GM21825 (cell line): ENCODE measurements at regions not wholly inside any gene's neighbourhood (a gene's known extent, or its start where the extent isn't known, plus 50 kb on each side); places are given as distances from the start of the nearest gene placed in this dataset.
"Not testable (repeated sequence)": the region's sequence is repeated elsewhere in the genome, so short reads cannot be mapped to it uniquely, and the experiment has no call there.

ENCODE experiments used
- ATAC-seq: cut with Tn5 transposase; IDR thresholded peaks from one replicate; pipeline ENCODE4 v1.9.1; 2021; ENCODE audit warnings: mild to moderate bottlenecking, moderate library complexity; ENCODE audit not compliant: unreplicated experiment

- ATAC-seq, result no peak
Observed at GRCh38 chr2:236909802-236910201, 175.9 kb upstream of the COPS8 start.

GRCh38 chr2:236910781-236911495, 174.8 kb upstream of the COPS8 start:
- ATAC-seq, result no peak

GRCh38 chr2:236912326-236913120, 173.2 kb upstream of the COPS8 start:
- no peak for ATAC-seq

- no peak for ATAC-seq
Observed at GRCh38 chr2:236915186-236915585, 170.5 kb upstream of the COPS8 start.

GRCh38 chr2:236915726-236916125, 170.0 kb upstream of the COPS8 start:
- ATAC-seq, result no peak

GRCh38 chr2:236916181-236916580, 169.5 kb upstream of the COPS8 start:
- no peak for ATAC-seq

- no peak for ATAC-seq
Observed at GRCh38 chr2:236916651-236917050, 169.0 kb upstream of the COPS8 start.

GRCh38 chr2:236917164-236917563, 168.5 kb upstream of the COPS8 start:
- no peak for ATAC-seq

DNA sequence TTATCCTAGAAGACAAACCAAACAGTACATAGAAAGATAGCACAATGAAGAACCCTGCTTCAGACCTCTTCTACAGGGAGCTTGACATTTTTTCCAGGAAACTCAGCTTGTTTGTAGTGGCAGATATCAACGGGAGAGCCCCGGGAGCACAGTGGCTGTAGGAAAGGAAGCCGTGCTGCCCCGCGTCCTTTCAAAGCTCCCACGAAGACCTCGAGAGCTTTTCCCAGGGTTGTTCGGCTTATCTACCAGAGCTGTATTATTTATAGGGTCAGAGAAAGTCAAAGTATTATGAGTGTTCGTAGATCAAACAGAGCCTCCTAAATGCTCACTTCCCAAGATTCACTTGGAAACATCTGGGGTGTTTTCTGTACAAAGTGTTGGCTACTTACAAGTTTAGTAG, 167.1 kb upstream of the COPS8 start:
- no peak for ATAC-seq

- no peak for ATAC-seq
Observed at GRCh38 chr2:236919209-236919608, 166.5 kb upstream of the COPS8 start.

DNA sequence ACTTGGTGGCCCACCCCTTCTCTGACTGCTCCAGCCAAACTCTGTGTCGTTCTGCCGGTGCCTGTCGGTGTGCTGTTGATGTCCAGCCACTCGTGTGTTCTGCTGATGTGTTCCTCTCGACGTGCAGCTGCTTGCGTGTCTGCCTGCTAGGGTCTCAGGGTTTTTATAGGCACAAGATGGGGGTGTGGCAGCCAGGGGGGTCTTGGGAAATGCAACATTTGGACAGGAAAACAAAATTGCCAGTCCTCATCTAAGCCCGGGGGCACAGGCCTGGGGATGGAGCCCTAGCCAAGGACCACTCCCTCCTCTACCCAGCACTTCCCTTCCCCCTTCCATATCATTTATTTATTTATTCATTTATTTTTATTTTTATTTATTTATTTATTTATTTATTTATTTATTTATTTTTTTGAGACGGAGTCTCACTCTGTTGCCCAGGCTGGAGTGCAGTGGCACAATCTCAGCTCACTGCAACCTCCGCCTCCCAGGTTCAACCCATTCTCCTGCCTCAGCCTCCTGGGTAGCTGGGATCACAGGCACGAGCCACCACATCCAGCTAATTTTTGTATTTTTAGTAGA, 165.8 kb upstream of the COPS8 start:
- ATAC-seq, result not testable (repeated sequence)

- no peak for ATAC-seq
Observed at GRCh38 chr2:236922061-236922460, 163.6 kb upstream of the COPS8 start.

DNA sequence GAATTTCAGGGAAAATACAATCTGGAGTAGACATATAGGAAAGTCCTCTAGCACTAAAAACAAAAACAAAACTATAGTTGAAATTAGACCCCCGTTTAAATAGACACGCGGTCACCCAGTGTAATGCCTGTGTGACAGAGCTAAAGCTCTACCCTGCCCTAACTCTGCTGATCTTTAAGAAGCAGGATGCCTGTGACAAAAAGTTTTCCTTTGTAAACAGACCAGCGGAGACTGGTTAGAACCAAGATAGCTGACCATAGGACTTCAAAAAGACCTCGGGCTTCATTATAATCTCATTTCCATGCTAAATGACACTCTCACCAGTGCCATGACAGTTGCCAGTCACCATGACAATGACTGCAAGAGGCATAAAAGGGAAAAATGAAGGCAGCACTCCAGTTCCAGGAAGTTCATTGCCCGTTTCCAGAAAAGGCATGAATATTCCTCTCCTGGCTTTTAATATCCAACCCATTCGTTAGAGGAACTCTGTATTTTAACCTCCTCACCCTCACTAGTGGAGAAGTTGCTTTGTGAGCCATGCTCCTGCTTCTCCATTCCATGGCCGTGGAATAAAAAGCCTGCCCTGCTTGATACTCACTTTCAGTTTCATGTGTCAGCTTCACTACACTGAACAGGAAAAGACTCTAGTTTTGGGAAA, 157.2 kb upstream of the COPS8 start:
- ATAC-seq, result no peak

DNA sequence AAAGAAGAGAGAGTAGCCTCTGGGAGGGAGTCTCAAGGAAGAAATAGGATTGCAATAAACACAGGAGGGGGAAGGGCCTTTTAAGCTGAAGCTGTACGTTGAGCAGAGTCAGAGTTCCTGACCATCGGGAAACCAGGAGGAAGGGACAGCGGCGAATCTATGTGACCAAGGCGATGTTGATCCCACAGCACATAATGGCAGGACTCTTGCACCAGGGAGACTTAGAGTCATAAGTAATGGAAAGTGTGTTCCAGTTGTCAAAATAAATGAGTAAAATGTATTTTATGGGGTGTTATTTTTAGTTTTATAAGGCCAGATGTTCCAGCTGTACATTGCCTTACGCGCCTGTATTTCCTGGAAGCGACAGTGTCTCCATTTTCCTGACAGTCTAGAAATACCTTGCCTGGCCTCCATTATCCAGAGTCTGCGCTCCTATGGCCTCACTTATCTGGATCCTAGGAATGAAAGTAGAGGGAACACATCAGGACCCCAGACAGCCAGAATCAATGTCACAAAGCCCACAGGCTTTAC, 152.8 kb upstream of the COPS8 start:
- ATAC-seq, result no peak

GRCh38 chr2:236934166-236934565, 151.5 kb upstream of the COPS8 start:
- ATAC-seq, result no peak

- ATAC-seq, result no peak
Observed at GRCh38 chr2:236934656-236935055, 151.0 kb upstream of the COPS8 start.

DNA sequence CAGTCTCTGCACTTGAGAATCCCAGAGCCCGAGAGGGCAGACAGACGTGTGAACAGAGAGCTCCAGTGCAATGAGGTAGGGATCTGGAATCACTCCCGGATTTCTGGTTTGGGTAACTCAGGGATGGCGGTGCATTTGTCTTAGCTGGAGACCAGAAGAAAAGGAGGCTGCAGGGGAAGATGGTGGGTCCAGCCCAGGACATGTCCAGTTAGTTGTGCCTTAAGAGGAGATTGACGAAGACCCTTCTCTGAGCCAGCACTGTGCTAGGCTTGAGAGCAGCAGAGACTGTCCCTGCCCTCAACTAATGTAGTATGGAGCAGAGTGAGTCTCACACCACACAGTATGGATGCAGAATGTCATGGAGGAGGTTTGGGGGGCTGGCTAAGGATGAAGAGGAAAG, 150.6 kb upstream of the COPS8 start:
- ATAC-seq, result no peak

DNA sequence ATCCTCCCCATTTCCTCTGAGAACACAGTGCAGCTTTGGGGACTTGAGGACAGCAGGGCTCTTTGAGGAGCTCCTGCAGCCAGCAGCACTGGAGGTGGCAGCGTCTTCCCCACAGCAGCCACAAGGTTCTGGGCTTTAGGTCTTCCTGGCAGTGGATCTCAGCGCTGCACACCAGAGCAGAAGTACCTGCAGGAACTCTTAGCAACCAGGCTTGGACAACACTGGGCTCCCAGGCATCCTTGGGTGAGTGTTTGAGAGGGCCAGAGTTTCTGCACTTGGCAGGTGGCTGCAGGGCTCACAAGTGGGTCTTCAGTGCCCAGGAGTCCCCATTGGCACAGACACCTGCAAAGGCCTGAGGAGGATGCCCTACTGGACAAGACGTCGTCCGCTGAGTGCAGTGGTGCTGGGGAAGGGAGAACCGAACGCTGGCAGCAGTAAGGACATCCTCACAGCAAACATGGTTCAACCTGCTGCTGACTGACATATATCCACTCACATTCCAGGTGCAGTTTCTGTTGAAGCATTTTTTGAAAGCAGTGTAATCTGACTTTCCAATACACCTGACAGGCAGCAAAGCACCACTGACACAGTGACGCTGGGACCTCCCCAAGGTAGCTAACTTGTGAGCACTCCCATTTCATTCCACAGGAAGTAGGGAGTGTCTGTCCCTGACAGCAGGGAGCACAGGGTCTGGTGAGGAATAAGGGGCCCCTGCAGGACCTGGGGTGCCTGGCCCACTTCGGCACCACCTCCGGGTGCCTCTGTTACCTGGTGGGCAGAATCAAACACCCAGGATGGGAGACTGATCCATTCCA, 149.9 kb upstream of the COPS8 start:
- ATAC-seq, result no peak

DNA sequence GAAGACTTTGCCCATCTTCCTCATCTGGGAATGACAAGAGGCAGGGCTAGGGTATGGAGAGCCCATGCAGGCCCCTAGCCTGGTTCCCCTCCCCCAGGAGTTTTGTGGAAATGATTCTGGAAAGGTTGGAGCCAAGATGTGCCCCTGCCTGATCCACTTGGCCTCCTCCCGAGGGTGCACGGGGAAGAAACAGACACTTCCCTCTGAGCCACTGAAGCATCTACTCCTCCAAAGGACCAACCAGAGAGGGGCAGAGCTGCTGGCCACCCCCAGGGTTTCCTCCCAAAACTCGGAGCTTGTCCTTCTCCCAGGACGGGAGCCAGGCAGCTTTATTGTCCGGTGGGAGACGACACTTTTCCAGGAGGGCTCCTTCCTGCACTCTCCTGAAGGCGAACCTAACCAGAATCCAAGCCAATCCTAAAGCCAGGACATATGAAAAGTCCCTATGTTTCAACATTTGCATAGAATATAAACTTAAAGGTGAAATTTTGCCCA, 149.2 kb upstream of the COPS8 start:
- no peak for ATAC-seq

GRCh38 chr2:236938126-236938525, 147.6 kb upstream of the COPS8 start:
- no peak for ATAC-seq
